ENCODE measurements at regions not wholly inside any gene's neighbourhood (a gene's known extent, or its start where the extent isn't known, plus 50 kb on each side); places are given as distances from the start of the nearest gene placed in this dataset.

DNA sequence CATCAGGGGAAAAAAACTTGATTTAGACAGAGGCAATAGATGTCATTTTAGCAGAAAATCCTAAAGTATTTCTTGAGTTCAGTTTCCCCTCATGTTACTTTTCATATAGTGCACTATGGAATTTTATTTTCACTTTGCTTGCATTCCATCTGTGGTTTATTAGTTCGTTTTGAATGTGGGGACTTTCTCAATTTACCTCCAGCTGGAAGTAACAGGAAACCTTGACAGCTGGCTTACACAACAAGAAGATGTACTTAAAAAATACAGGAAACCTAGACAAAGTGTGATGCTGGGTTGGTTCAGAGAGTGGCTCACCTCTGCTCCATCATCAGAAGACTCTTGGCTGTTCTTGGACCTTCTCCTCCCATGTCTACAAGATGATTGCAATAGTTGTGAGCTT, 567.0 kb downstream of the CETN3 start:
- Histone ChIP-seq H3K4me1 (no peaks in the 10 kb centered on the region), H3K27ac (no peak overlapping the region), H3K27me3 (no peaks in the 10 kb centered on the region), H3K9me3 (no peaks in the 10 kb centered on the region), H3K36me3 (no peaks in the 10 kb centered on the region), H3K4me3 (no peak overlapping the region)
- DNase-seq (ENCODE audit: extremely low spot score in 2 of 2) = no peak
- TF ChIP-seq POLR2A (IDR thresholded peaks at IDR 0.05) (no peak), POLR2AphosphoS5 (IDR thresholded peaks at IDR 0.05; ENCODE audit: insufficient read depth in 1 of 2, low read depth in 1 of 2) (no peak)
- TF ChIP-seq, protein P1, sequence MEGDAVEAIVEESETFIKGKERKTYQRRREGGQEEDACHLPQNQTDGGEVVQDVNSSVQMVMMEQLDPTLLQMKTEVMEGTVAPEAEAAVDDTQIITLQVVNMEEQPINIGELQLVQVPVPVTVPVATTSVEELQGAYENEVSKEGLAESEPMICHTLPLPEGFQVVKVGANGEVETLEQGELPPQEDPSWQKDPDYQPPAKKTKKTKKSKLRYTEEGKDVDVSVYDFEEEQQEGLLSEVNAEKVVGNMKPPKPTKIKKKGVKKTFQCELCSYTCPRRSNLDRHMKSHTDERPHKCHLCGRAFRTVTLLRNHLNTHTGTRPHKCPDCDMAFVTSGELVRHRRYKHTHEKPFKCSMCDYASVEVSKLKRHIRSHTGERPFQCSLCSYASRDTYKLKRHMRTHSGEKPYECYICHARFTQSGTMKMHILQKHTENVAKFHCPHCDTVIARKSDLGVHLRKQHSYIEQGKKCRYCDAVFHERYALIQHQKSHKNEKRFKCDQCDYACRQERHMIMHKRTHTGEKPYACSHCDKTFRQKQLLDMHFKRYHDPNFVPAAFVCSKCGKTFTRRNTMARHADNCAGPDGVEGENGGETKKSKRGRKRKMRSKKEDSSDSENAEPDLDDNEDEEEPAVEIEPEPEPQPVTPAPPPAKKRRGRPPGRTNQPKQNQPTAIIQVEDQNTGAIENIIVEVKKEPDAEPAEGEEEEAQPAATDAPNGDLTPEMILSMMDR (IDR thresholded peaks at IDR 0.05) = no peak
- intact Hi-C loops (cut with DNase I) = no loop called here

DNA sequence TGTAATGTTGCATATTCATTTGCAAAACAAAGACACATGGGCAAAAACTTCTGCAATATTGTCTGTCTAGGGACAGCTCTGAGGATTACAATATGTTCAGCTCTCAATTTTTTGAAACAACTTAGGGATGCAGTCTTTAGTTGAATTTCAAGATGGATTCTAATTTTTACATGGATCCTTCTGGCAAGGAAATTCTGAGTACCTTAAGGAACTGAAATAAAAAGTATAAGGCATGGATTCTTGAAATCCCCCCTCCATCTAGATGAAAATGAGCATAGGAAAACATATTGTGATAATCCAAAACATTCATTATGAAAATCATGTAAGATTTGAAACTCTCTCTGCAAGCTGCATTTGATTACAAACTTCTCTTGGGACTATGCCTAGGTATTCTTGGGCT, 568.6 kb downstream of the CETN3 start:
- intact Hi-C loops (cut with DNase I) = no loop called here
- H3K4me3 ChIP-seq = no peak overlapping the region
- no peaks in the 10 kb centered on the region for H3K9me3 ChIP-seq
- no peak overlapping the region for H3K27ac ChIP-seq
- H3K36me3 ChIP-seq = no peaks in the 10 kb centered on the region
- no peaks in the 10 kb centered on the region for H3K27me3 ChIP-seq
- TF ChIP-seq POLR2AphosphoS5 (IDR thresholded peaks at IDR 0.05; ENCODE audit: insufficient read depth in 1 of 2, low read depth in 1 of 2) (no peak), POLR2A (IDR thresholded peaks at IDR 0.05) (no peak)
- TF ChIP-seq, protein P1 (IDR thresholded peaks at IDR 0.05) = no peak
- H3K4me1 ChIP-seq = no peaks in the 10 kb centered on the region
- DNase-seq (ENCODE audit: extremely low spot score in 2 of 2) = no peak

DNA sequence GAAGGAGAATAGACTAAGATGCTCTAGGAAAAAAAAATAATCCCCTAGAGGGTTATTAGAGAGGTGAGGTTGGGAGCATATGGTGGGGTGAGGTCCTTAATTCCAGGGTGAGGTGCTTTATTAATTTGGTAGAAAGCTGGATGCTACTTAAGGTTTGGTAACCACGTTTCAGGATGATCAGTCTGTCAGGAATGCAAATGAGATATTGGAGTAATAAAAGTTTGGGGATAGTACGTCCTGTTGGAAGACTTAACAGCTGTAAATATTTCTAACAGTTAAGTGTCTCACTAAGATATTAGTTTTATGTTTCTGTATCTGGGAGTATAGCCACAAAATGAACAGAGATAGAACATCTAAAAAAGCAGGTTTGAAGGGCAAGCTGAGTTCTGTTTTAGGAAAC, 578.9 kb downstream of the CETN3 start:
- Histone ChIP-seq H3K9me3 (no peaks in the 10 kb centered on the region), H3K36me3 (no peaks in the 10 kb centered on the region), H3K4me3 (no peak overlapping the region), H3K27me3 (no peaks in the 10 kb centered on the region), H3K27ac (no peak overlapping the region), H3K4me1 (no peaks in the 10 kb centered on the region)
- DNase-seq (ENCODE audit: extremely low spot score in 2 of 2) = no peak
- TF ChIP-seq, protein P1 (IDR thresholded peaks at IDR 0.05) = no peak
- TF ChIP-seq POLR2A (IDR thresholded peaks at IDR 0.05) (no peak), POLR2AphosphoS5 (IDR thresholded peaks at IDR 0.05; ENCODE audit: insufficient read depth in 1 of 2, low read depth in 1 of 2) (no peak)
- intact Hi-C loops (cut with DNase I) = no loop called here

DNA sequence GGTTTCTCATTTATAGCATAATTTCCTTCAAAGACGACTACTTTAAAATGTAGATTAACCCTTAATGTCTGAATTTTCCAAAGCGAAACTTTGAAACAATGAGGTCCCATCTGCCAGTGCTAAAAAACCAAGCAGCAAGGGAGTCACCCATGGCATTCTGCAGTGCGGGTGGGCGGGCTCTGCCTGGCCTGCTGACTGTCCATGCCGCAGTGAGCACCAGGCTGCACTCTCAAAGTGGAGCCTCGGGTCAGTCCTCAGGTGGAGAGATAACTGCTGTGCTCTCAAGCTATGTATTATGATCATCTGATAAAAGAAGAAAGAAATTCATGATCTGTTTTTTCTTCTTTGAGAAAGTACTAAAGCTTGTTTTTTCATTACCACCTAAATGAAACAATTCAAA, 581.6 kb downstream of the CETN3 start:
- H3K4me3 ChIP-seq = no peak overlapping the region
- H3K27ac ChIP-seq = no peak overlapping the region
- H3K4me1 ChIP-seq = no peaks in the 10 kb centered on the region
- intact Hi-C loops (cut with DNase I) = no loop called here
- DNase-seq (ENCODE audit: extremely low spot score in 2 of 2) = no peak
- H3K36me3 ChIP-seq = no peaks in the 10 kb centered on the region
- TF ChIP-seq POLR2A (IDR thresholded peaks at IDR 0.05) = no peak
- TF ChIP-seq, protein P1 (IDR thresholded peaks at IDR 0.05) = no peak
- no peak for TF ChIP-seq POLR2AphosphoS5 (IDR thresholded peaks at IDR 0.05; ENCODE audit: insufficient read depth in 1 of 2, low read depth in 1 of 2)
- no peaks in the 10 kb centered on the region for H3K9me3 ChIP-seq
- no peaks in the 10 kb centered on the region for H3K27me3 ChIP-seq

DNA sequence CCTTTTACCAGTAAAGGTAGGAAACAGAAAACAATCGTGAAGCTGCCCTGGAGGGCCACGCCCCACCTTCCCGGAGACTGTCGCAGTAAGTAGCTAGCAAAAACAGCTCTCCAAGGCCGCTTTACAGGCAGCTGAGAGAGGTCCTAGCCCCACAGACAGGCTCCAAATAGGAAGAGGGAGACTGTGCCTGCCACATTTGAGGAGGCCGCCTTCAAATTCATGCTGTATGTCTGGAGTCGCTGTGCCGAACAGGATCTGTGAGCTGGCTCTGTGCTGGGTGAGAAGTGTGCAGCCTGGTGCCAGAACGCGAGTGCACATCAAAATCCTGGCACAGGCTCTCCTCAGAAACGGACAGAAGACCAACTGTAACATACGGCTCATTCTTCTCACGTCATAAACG, 582.2 kb downstream of the CETN3 start:
- DNase-seq (ENCODE audit: extremely low spot score in 2 of 2) = no peak
- no peaks in the 10 kb centered on the region for H3K4me1 ChIP-seq
- no peaks in the 10 kb centered on the region for H3K9me3 ChIP-seq
- H3K4me3 ChIP-seq = no peak overlapping the region
- no peak overlapping the region for H3K27ac ChIP-seq
- TF ChIP-seq, protein P1 (IDR thresholded peaks at IDR 0.05) = no peak
- no peak for TF ChIP-seq POLR2AphosphoS5 (IDR thresholded peaks at IDR 0.05; ENCODE audit: insufficient read depth in 1 of 2, low read depth in 1 of 2)
- no peak for TF ChIP-seq POLR2A (IDR thresholded peaks at IDR 0.05)
- H3K36me3 ChIP-seq = no peaks in the 10 kb centered on the region
- intact Hi-C loops (cut with DNase I) = no loop called here
- no peaks in the 10 kb centered on the region for H3K27me3 ChIP-seq
